ENCODE measurements at regions not wholly inside any gene's neighbourhood (a gene's known extent, or its start where the extent isn't known, plus 50 kb on each side); places are given as distances from the start of the nearest gene placed in this dataset.

DNA sequence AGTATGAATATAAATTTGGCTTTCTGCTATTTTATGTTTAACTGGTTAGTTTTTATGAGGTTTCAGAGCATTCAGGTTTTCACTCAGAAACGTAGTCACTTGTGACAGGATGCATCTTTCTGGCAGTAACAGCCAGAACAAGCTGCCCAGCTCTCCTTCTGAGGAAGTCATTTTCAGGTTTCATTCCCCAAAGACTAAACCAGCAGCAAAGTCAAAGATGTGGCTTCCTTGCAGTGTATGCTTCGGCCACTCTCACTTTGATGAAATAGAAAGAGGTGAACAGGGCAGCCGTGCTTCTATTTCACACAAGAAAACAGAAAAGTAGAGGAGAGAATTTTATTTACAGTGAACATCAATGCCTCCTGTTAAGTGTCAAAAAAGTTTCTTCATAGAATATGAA lies 469.1 kb downstream of the BTBD3 start:
- Histone ChIP-seq H3K9me3 (ENCODE audit: control insufficient read depth, low read length) (no peaks in the 10 kb centered on the region), H3K36me3 (ENCODE audit: control insufficient read depth, insufficient read depth, low read length, severe bottlenecking) (no peaks in the 10 kb centered on the region), H3K9ac (ENCODE audit: low read length) (no peak overlapping the region), H3K27me3 (replicated peaks; ENCODE audit: control insufficient read depth, insufficient read depth, low read length) (no peaks in the 10 kb centered on the region), H3K4me1 (ENCODE audit: control insufficient read depth, insufficient read depth, low read length) (no peaks in the 10 kb centered on the region), H3K4me3 (ENCODE audit: low read length) (no peak overlapping the region)
- DNase-seq (ENCODE audit: low read depth) = no peak

DNA sequence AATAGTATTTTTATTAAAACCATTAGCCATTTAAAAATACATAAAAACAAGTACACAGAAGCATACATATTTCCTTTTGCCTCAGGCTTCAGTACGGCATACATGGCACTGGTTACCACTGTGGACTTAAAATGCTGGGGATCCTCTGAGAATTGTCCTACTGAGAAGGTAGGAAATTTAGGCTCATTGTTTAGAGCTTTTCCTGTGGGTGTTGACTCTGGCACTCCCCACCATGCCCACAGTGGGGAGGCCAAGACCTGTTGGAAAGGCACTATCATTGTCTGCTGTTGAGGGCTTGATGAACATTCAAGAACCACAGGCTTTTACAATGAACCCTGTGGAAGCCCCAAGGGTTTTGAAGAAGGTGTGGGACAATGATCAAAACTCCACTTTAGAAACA lies 473.4 kb downstream of the BTBD3 start:
- no peaks in the 10 kb centered on the region for H3K4me1 ChIP-seq (ENCODE audit: control insufficient read depth, insufficient read depth, low read length)
- H3K27me3 ChIP-seq (replicated peaks; ENCODE audit: control insufficient read depth, insufficient read depth, low read length) = no peaks in the 10 kb centered on the region
- DNase-seq (ENCODE audit: low read depth) = no peak
- no peak overlapping the region for H3K4me3 ChIP-seq (ENCODE audit: low read length)
- no peaks in the 10 kb centered on the region for H3K36me3 ChIP-seq (ENCODE audit: control insufficient read depth, insufficient read depth, low read length, severe bottlenecking)
- H3K9ac ChIP-seq (ENCODE audit: low read length) = no peak overlapping the region
- no peaks in the 10 kb centered on the region for H3K9me3 ChIP-seq (ENCODE audit: control insufficient read depth, low read length)

- H3K4me1 ChIP-seq (ENCODE audit: control insufficient read depth, insufficient read depth, low read length) = no peaks in the 10 kb centered on the region
- H3K4me3 ChIP-seq (ENCODE audit: low read length) = no peak overlapping the region
- no peaks in the 10 kb centered on the region for H3K36me3 ChIP-seq (ENCODE audit: control insufficient read depth, insufficient read depth, low read length, severe bottlenecking)
- no peak for DNase-seq (ENCODE audit: low read depth)
- no peaks in the 10 kb centered on the region for H3K9me3 ChIP-seq (ENCODE audit: control insufficient read depth, low read length)
- no peaks in the 10 kb centered on the region for H3K27me3 ChIP-seq (replicated peaks; ENCODE audit: control insufficient read depth, insufficient read depth, low read length)
- H3K9ac ChIP-seq (ENCODE audit: low read length) = no peak overlapping the region
These were observed 477.1 kb downstream of the BTBD3 start for GRCh38 chr20:12394786-12395185.

- H3K4me3 ChIP-seq (ENCODE audit: low read length) = no peak overlapping the region
- no peaks in the 10 kb centered on the region for H3K9me3 ChIP-seq (ENCODE audit: control insufficient read depth, low read length)
- no peaks in the 10 kb centered on the region for H3K4me1 ChIP-seq (ENCODE audit: control insufficient read depth, insufficient read depth, low read length)
- no peak overlapping the region for H3K9ac ChIP-seq (ENCODE audit: low read length)
- H3K36me3 ChIP-seq (ENCODE audit: control insufficient read depth, insufficient read depth, low read length, severe bottlenecking) = no peaks in the 10 kb centered on the region
- DNase-seq (ENCODE audit: low read depth) = no peak
- no peaks in the 10 kb centered on the region for H3K27me3 ChIP-seq (replicated peaks; ENCODE audit: control insufficient read depth, insufficient read depth, low read length)
These were observed 477.7 kb downstream of the BTBD3 start for GRCh38 chr20:12395353-12395752.

DNA sequence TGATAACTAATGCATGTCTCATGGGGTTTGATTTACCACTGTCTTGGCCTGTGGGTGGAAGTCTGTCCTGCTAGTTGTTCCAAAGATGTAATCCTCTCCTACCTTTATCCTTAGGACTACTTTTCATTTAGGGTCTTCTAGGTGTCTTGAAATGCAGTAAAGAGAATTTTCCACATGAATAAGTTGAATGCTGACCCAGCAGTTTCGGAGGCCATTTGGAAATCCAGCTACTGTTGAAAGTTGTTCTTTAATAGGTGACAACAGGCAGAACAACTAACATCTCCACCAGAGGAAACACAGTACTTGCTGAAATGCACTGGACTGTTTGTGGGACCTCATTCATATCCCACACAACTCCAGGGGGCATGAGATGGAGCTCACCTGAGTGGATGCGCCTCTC lies 478.1 kb downstream of the BTBD3 start:
- H3K4me3 ChIP-seq (ENCODE audit: low read length) = no peak overlapping the region
- no peaks in the 10 kb centered on the region for H3K9me3 ChIP-seq (ENCODE audit: control insufficient read depth, low read length)
- H3K36me3 ChIP-seq (ENCODE audit: control insufficient read depth, insufficient read depth, low read length, severe bottlenecking) = no peaks in the 10 kb centered on the region
- H3K9ac ChIP-seq (ENCODE audit: low read length) = no peak overlapping the region
- H3K27me3 ChIP-seq (replicated peaks; ENCODE audit: control insufficient read depth, insufficient read depth, low read length) = no peaks in the 10 kb centered on the region
- no peaks in the 10 kb centered on the region for H3K4me1 ChIP-seq (ENCODE audit: control insufficient read depth, insufficient read depth, low read length)
- no peak for DNase-seq (ENCODE audit: low read depth)

DNA sequence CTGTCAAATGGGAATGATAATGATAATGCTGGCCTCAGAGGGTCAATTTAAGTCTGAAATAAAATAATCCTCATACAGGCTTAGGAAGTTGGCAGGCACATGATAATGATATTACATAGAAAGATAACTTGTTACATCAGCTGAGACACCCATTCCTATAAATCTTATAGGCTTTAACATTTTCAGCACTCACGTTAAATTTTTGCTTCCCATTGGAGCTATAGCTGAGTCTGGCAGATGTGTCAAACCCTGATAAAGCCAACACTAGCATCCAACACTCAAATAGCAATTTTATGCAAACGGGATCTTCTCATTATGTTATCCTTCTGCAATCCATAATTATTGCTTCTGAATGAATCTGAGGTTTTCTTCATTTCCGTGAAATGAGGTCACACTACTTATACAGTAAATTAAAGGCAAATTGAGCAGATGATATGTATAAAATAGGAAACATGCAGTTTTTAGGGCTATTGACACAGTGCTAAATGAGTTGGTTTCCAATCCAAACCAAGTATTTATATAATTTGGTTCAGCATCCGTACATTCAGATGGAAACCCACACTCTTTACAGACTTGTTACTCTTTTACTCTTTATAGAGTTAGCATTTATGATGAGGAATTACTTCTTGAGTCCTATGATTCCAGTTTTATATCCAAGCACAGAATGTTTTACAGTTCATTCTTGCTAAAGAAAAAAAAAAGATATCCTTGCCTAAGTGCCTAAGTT lies 481.6 kb downstream of the BTBD3 start:
- no peaks in the 10 kb centered on the region for H3K9me3 ChIP-seq (ENCODE audit: control insufficient read depth, low read length)
- no peaks in the 10 kb centered on the region for H3K4me1 ChIP-seq (ENCODE audit: control insufficient read depth, insufficient read depth, low read length)
- H3K36me3 ChIP-seq (ENCODE audit: control insufficient read depth, insufficient read depth, low read length, severe bottlenecking) = no peaks in the 10 kb centered on the region
- no peak overlapping the region for H3K4me3 ChIP-seq (ENCODE audit: low read length)
- DNase-seq (ENCODE audit: low read depth) = no peak
- H3K9ac ChIP-seq (ENCODE audit: low read length) = no peak overlapping the region
- no peaks in the 10 kb centered on the region for H3K27me3 ChIP-seq (replicated peaks; ENCODE audit: control insufficient read depth, insufficient read depth, low read length)

- Histone ChIP-seq H3K36me3 (ENCODE audit: control insufficient read depth, insufficient read depth, low read length, severe bottlenecking) (no peaks in the 10 kb centered on the region), H3K9ac (ENCODE audit: low read length) (no peak overlapping the region), H3K9me3 (ENCODE audit: control insufficient read depth, low read length) (peaks cover 29% of the 10 kb centered on the region), H3K27me3 (replicated peaks; ENCODE audit: control insufficient read depth, insufficient read depth, low read length) (no peaks in the 10 kb centered on the region), H3K4me1 (ENCODE audit: control insufficient read depth, insufficient read depth, low read length) (no peaks in the 10 kb centered on the region), H3K4me3 (ENCODE audit: low read length) (no peak overlapping the region)
- DNase-seq (ENCODE audit: low read depth) = no peak
These were observed 487.2 kb downstream of the BTBD3 start for GRCh38 chr20:12404941-12405340.

- Histone ChIP-seq H3K4me3 (ENCODE audit: low read length) (no peak overlapping the region), H3K27me3 (replicated peaks; ENCODE audit: control insufficient read depth, insufficient read depth, low read length) (no peaks in the 10 kb centered on the region), H3K9me3 (ENCODE audit: control insufficient read depth, low read length) (peaks cover 29% of the 10 kb centered on the region), H3K9ac (ENCODE audit: low read length) (no peak overlapping the region), H3K4me1 (ENCODE audit: control insufficient read depth, insufficient read depth, low read length) (no peaks in the 10 kb centered on the region), H3K36me3 (ENCODE audit: control insufficient read depth, insufficient read depth, low read length, severe bottlenecking) (no peaks in the 10 kb centered on the region)
- no peak for DNase-seq (ENCODE audit: low read depth)
These were observed 489.3 kb downstream of the BTBD3 start for GRCh38 chr20:12406978-12407377.

DNA sequence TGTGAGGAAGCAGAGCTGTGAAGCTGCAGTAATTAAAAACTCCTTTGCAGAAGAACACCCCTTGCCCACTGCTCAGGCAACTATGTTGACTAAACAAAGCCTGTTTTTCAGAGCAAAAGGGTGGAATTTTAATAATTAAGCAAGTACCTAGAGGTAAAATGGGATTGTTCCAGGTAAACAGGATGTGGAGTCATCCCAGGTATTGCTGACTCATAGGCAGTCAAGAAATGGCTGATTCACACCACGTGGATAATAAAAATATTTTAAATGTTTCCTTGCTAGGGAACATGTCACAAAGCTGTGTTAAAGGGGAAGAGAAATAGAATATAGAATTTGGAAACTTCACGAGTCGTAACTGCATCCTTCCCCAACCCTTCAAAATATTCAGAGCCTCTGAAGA lies 491.8 kb downstream of the BTBD3 start:
- no peaks in the 10 kb centered on the region for H3K36me3 ChIP-seq (ENCODE audit: control insufficient read depth, insufficient read depth, low read length, severe bottlenecking)
- H3K9me3 ChIP-seq (ENCODE audit: control insufficient read depth, low read length) = peaks cover 29% of the 10 kb centered on the region
- H3K4me1 ChIP-seq (ENCODE audit: control insufficient read depth, insufficient read depth, low read length) = no peaks in the 10 kb centered on the region
- no peak overlapping the region for H3K4me3 ChIP-seq (ENCODE audit: low read length)
- H3K9ac ChIP-seq (ENCODE audit: low read length) = no peak overlapping the region
- no peaks in the 10 kb centered on the region for H3K27me3 ChIP-seq (replicated peaks; ENCODE audit: control insufficient read depth, insufficient read depth, low read length)
- no peak for DNase-seq (ENCODE audit: low read depth)

DNA sequence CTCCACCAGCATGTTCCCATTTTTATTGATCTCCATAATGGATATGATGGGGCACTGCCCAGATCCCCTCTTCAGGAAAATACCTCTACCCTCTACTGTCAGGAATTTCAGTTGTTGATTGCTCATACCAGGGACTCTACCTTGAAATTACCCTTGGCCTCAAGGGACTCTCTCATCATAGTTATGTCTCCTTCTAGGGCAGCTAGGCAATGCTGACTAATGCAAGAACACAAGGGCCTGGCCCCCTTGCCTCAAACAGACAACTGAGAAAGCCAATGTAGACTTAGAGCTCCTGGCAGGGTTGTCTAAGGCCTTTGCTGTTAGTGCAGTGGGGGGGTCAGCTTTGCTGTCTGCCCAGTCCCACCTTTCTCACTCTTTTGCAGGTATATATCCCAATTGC lies 493.1 kb downstream of the BTBD3 start:
- H3K27me3 ChIP-seq (replicated peaks; ENCODE audit: control insufficient read depth, insufficient read depth, low read length) = no peaks in the 10 kb centered on the region
- H3K9me3 ChIP-seq (ENCODE audit: control insufficient read depth, low read length) = peaks cover 29% of the 10 kb centered on the region
- no peaks in the 10 kb centered on the region for H3K4me1 ChIP-seq (ENCODE audit: control insufficient read depth, insufficient read depth, low read length)
- no peak for DNase-seq (ENCODE audit: low read depth)
- no peaks in the 10 kb centered on the region for H3K36me3 ChIP-seq (ENCODE audit: control insufficient read depth, insufficient read depth, low read length, severe bottlenecking)
- H3K4me3 ChIP-seq (ENCODE audit: low read length) = no peak overlapping the region
- no peak overlapping the region for H3K9ac ChIP-seq (ENCODE audit: low read length)

DNA sequence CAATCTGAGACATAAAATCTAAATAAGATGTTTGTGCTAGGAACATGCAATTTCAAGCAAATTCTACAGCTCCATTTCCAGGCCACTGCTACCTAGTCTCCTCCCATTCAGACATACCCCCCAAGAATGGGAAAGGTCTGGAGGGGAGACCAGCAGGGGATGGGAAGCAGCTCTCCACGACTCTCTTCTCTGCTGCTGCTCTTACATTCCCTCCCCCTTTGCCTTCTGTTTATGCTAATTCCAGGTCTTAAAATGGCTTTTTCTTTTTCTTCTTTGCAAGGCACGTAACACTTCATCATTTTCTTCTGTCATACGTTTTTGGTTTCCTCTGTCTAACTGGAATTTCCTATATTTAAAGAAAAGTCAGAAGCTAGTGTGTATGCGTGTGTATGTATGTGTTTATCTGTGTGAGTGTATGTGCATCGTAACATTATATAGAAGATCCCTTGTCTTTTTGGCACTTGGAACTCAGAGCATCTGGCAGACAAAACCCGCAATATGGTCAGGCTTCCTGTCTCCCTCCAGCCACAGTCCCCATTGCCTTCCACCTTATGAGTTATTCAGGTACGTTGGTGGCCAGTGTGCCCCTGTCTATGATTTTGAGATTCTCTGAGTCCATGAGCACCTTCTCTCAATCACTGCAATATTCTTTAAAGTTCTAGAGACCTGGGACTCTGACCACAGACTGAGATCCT lies 493.7 kb downstream of the BTBD3 start:
- Histone ChIP-seq H3K9me3 (ENCODE audit: control insufficient read depth, low read length) (peaks cover 24% of the 10 kb centered on the region), H3K27me3 (replicated peaks; ENCODE audit: control insufficient read depth, insufficient read depth, low read length) (no peaks in the 10 kb centered on the region), H3K4me1 (ENCODE audit: control insufficient read depth, insufficient read depth, low read length) (no peaks in the 10 kb centered on the region), H3K4me3 (ENCODE audit: low read length) (no peak overlapping the region), H3K36me3 (ENCODE audit: control insufficient read depth, insufficient read depth, low read length, severe bottlenecking) (no peaks in the 10 kb centered on the region), H3K9ac (ENCODE audit: low read length) (no peak overlapping the region)
- no peak for DNase-seq (ENCODE audit: low read depth)

DNA sequence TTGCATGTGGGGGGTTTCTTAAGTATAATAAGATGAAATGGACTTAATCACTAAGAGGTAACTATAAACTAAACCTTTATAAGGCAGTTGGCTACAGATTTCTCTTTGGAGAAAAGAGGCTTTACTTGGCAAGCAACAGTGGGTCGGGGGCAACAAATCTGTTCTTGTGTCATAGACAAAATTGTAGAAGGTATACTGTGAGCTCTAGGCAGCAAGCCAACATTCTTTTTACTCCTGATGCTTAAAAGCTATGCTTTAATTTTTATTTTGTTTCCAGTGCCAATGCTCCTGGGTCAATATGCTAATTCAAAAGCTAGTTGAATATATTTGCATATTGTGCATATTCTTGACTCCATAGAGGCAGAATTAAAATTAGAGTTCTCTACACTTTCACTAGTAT lies 495.4 kb downstream of the BTBD3 start:
- Histone ChIP-seq H3K4me1 (ENCODE audit: control insufficient read depth, insufficient read depth, low read length) (no peaks in the 10 kb centered on the region), H3K9ac (ENCODE audit: low read length) (no peak overlapping the region), H3K9me3 (ENCODE audit: control insufficient read depth, low read length) (peaks cover 8% of the 10 kb centered on the region), H3K36me3 (ENCODE audit: control insufficient read depth, insufficient read depth, low read length, severe bottlenecking) (no peaks in the 10 kb centered on the region), H3K27me3 (replicated peaks; ENCODE audit: control insufficient read depth, insufficient read depth, low read length) (no peaks in the 10 kb centered on the region), H3K4me3 (ENCODE audit: low read length) (no peak overlapping the region)
- no peak for DNase-seq (ENCODE audit: low read depth)

Data from adipocyte (in vitro differentiated cells).